ENCODE measurements at regions not wholly inside any gene's neighbourhood (a gene's known extent, or its start where the extent isn't known, plus 50 kb on each side); places are given as distances from the start of the nearest gene placed in this dataset.
"Not testable (repeated sequence)": the region's sequence is repeated elsewhere in the genome, so short reads cannot be mapped to it uniquely, and the experiment has no call there.

GRCh38 chr1:60802884-60803283, 279.5 kb upstream of the NFIA start:
- TF ChIP-seq EZH2phosphoT487 (IDR thresholded peaks at IDR 0.05; ENCODE audit: borderline replicate concordance, low read length), result no peak
- TF ChIP-seq CTCF (IDR thresholded peaks at IDR 0.05; ENCODE audit: low read depth, low read length, poor library complexity, severe bottlenecking), result no peak
- Histone ChIP-seq H3K9me3 (ENCODE audit: control insufficient read depth, insufficient read depth, low read length) (no peaks in the 10 kb centered on the region), H3K27me3 (ENCODE audit: control insufficient read depth, low read length) (no peaks in the 10 kb centered on the region), H3K36me3 (ENCODE audit: control insufficient read depth, low read length) (no peaks in the 10 kb centered on the region), H3K4me2 (ENCODE audit: low read length) (no peak overlapping the region), H3K9me2 (replicated peaks; ENCODE audit: control insufficient read depth, low read length) (no peaks in the 10 kb centered on the region), H3K27ac (ENCODE audit: low read depth, low read length) (no peak overlapping the region), H4K20me1 (ENCODE audit: control insufficient read depth, insufficient read depth, low read depth, low read length) (no peaks in the 10 kb centered on the region), H3K4me3 (ENCODE audit: low read length) (no peak overlapping the region), H3F3A (ENCODE audit: control insufficient read depth, insufficient read depth) (no peaks in the 10 kb centered on the region), H3K79me2 (ENCODE audit: control insufficient read depth, low read length) (no peaks in the 10 kb centered on the region), H3K4me1 (ENCODE audit: control insufficient read depth, low read length) (no peaks in the 10 kb centered on the region)

GRCh38 chr1:60797351-60797750, 285.0 kb upstream of the NFIA start:
- Histone ChIP-seq H3K4me3 (ENCODE audit: low read length) (no peak overlapping the region), H3K9me3 (ENCODE audit: control insufficient read depth, insufficient read depth, low read length) (no peaks in the 10 kb centered on the region), H3K27ac (ENCODE audit: low read depth, low read length) (no peak overlapping the region), H3K27me3 (ENCODE audit: control insufficient read depth, low read length) (no peaks in the 10 kb centered on the region), H3K9me2 (replicated peaks; ENCODE audit: control insufficient read depth, low read length) (no peaks in the 10 kb centered on the region), H4K20me1 (ENCODE audit: control insufficient read depth, insufficient read depth, low read depth, low read length) (no peaks in the 10 kb centered on the region), H3K4me1 (ENCODE audit: control insufficient read depth, low read length) (no peaks in the 10 kb centered on the region), H3K79me2 (ENCODE audit: control insufficient read depth, low read length) (no peaks in the 10 kb centered on the region), H3F3A (ENCODE audit: control insufficient read depth, insufficient read depth) (no peaks in the 10 kb centered on the region), H3K36me3 (ENCODE audit: control insufficient read depth, low read length) (no peaks in the 10 kb centered on the region), H3K4me2 (ENCODE audit: low read length) (no peak overlapping the region)
- TF ChIP-seq CTCF (IDR thresholded peaks at IDR 0.05; ENCODE audit: low read depth, low read length, poor library complexity, severe bottlenecking), result no peak

- no peaks in the 10 kb centered on the region for H3K9me3 ChIP-seq (ENCODE audit: control insufficient read depth, insufficient read depth, low read length)
- no peaks in the 10 kb centered on the region for H3K36me3 ChIP-seq (ENCODE audit: control insufficient read depth, low read length)
- no peak overlapping the region for H3K27ac ChIP-seq (ENCODE audit: low read depth, low read length)
- no peak for TF ChIP-seq CTCF (IDR thresholded peaks at IDR 0.05; ENCODE audit: low read depth, low read length, poor library complexity, severe bottlenecking)
- TF ChIP-seq EZH2phosphoT487 (IDR thresholded peaks at IDR 0.05; ENCODE audit: borderline replicate concordance, low read length), result no peak
- H3K9me2 ChIP-seq (replicated peaks; ENCODE audit: control insufficient read depth, low read length), result no peaks in the 10 kb centered on the region
- H3K27me3 ChIP-seq (ENCODE audit: control insufficient read depth, low read length), result no peaks in the 10 kb centered on the region
- no peak overlapping the region for H3K4me2 ChIP-seq (ENCODE audit: low read length)
- no peaks in the 10 kb centered on the region for H3K4me1 ChIP-seq (ENCODE audit: control insufficient read depth, low read length)
- no peak overlapping the region for H3K4me3 ChIP-seq (ENCODE audit: low read length)
- H3K79me2 ChIP-seq (ENCODE audit: control insufficient read depth, low read length), result no peaks in the 10 kb centered on the region
- H4K20me1 ChIP-seq (ENCODE audit: control insufficient read depth, insufficient read depth, low read depth, low read length), result no peaks in the 10 kb centered on the region
- H3F3A ChIP-seq (ENCODE audit: control insufficient read depth, insufficient read depth), result no peaks in the 10 kb centered on the region
These were observed 291.1 kb upstream of the NFIA start for GRCh38 chr1:60791226-60791625.

- not testable (repeated sequence) for H3K27me3 ChIP-seq (ENCODE audit: control insufficient read depth, low read length); H3K4me2 ChIP-seq (ENCODE audit: low read length); H3K36me3 ChIP-seq (ENCODE audit: control insufficient read depth, low read length); H3K9me3 ChIP-seq (ENCODE audit: control insufficient read depth, insufficient read depth, low read length); H3K79me2 ChIP-seq (ENCODE audit: control insufficient read depth, low read length); H3K4me1 ChIP-seq (ENCODE audit: control insufficient read depth, low read length); H3K9me2 ChIP-seq (replicated peaks; ENCODE audit: control insufficient read depth, low read length); H3K27ac ChIP-seq (ENCODE audit: low read depth, low read length); H3K4me3 ChIP-seq (ENCODE audit: low read length); H3F3A ChIP-seq (ENCODE audit: control insufficient read depth, insufficient read depth); H4K20me1 ChIP-seq (ENCODE audit: control insufficient read depth, insufficient read depth, low read depth, low read length)
These were observed 309.3 kb upstream of the NFIA start for GRCh38 chr1:60773099-60773498.

Measured in DOHH2 (cell line).